ENCODE measurements at regions not wholly inside any gene's neighbourhood (a gene's known extent, or its start where the extent isn't known, plus 50 kb on each side); places are given as distances from the start of the nearest gene placed in this dataset.

DNA sequence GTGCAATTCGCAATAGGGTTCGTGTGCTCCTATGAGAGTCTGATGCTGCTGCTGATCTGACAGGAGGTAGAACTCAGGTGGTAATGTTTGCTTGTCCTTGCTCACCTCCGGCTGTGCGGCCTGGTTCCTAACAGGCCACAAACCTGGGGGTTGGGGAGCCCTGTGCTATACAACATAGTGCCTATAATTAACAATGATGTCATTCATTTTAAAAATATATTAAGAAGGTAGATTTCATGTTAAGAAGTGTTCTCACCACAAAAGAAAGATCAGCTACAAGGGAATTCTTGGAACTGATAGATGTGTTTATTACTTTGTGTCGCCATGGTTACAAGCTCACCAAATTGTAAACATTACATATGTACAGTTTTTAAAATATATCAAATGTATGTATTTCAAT is 200.5 kb downstream of the GRB14 start:
- H3K4me3 ChIP-seq (ENCODE audit: low read depth, low read length): no peak overlapping the region
- TF ChIP-seq, protein P1, sequence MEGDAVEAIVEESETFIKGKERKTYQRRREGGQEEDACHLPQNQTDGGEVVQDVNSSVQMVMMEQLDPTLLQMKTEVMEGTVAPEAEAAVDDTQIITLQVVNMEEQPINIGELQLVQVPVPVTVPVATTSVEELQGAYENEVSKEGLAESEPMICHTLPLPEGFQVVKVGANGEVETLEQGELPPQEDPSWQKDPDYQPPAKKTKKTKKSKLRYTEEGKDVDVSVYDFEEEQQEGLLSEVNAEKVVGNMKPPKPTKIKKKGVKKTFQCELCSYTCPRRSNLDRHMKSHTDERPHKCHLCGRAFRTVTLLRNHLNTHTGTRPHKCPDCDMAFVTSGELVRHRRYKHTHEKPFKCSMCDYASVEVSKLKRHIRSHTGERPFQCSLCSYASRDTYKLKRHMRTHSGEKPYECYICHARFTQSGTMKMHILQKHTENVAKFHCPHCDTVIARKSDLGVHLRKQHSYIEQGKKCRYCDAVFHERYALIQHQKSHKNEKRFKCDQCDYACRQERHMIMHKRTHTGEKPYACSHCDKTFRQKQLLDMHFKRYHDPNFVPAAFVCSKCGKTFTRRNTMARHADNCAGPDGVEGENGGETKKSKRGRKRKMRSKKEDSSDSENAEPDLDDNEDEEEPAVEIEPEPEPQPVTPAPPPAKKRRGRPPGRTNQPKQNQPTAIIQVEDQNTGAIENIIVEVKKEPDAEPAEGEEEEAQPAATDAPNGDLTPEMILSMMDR (IDR thresholded peaks at IDR 0.05; ENCODE audit: borderline replicate concordance, insufficient read depth, low read depth, low read length): no peak

DNA sequence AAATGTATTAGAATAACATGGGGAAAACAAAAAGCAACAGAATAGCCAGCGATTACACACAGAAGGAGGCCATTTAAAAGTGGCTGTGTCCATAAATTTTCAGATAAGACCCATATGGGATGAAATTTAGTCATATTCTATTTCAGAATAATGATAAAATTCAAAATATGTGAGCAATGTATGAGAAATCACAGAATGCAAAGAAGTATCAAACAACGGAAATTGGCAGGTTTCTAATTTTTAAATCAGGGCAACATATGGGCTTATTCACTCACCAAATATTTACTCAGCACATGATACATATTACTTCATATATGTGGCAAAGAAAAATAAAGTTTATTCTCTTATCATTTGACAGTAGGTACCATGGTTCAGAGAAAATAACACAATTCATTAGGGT is 208.5 kb downstream of the GRB14 start:
- no peak overlapping the region for H3K4me3 ChIP-seq (ENCODE audit: low read depth, low read length)
- TF ChIP-seq, protein P1 (IDR thresholded peaks at IDR 0.05; ENCODE audit: borderline replicate concordance, insufficient read depth, low read depth, low read length): no peak

DNA sequence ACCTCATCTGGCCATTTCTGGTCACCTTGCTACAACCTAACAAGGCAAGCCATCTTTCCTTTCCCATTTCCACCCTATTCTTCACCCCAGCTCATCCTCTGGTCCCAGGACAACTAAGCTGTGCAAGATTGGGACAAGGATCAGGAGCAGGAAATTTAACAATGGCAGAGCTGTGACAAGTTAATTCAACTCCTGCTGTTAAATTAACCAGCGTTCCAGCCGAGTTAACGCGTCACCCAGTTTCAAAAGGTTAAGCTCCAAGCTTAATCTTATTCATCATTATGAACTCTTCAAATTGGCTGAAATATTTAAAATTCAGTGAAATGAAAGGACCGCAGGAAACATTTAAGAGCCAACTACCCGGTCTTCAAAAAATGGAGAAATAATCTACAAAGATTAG is 231.9 kb downstream of the GRB14 start:
- H3K4me3 ChIP-seq (ENCODE audit: low read depth, low read length): no peak overlapping the region
- TF ChIP-seq, protein P1 (IDR thresholded peaks at IDR 0.05; ENCODE audit: borderline replicate concordance, insufficient read depth, low read depth, low read length): no peak

DNA sequence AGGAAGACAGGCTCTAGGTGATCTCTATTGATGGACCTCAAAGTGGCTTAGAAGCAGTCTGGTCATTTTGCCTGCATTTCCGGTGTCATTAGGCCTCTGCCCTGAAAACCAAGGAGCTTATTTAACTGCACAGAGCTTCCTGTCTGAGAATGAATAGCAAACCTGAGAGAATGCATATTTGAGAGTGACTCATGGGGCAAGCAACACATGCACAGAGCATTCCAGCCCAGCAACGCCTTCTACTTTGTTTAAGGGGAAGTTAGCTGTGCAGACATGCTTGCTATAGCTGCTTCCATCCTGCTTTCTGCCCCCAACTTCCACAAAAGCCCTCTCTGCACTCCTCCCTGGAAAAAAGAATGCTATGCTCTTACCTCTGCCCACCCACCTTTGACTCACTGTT is 232.8 kb downstream of the GRB14 start:
- no peak overlapping the region for H3K4me3 ChIP-seq (ENCODE audit: low read depth, low read length)
- TF ChIP-seq, protein P1 (IDR thresholded peaks at IDR 0.05; ENCODE audit: borderline replicate concordance, insufficient read depth, low read depth, low read length): no peak

DNA sequence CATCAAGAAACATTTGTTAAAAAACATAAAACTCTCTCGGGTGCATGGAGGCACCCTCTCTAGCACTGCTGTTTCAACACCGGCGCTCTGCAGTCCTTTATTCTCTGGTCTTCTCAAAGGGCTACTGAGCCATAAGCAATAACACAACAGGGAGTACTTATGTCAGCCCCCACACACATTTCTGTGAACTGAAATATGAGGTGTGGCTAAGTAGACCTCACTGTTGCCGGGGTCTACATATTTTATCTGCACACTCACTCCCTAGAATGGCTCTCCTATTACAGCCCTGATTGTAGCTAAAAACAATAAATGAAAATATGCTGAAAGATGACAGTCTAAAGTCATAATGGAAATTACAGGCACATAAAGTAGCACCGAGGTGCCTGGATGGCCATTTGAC is 235.1 kb downstream of the GRB14 start:
- H3K4me3 ChIP-seq (ENCODE audit: low read depth, low read length): no peak overlapping the region
- TF ChIP-seq, protein P1 (IDR thresholded peaks at IDR 0.05; ENCODE audit: borderline replicate concordance, insufficient read depth, low read depth, low read length): no peak

DNA sequence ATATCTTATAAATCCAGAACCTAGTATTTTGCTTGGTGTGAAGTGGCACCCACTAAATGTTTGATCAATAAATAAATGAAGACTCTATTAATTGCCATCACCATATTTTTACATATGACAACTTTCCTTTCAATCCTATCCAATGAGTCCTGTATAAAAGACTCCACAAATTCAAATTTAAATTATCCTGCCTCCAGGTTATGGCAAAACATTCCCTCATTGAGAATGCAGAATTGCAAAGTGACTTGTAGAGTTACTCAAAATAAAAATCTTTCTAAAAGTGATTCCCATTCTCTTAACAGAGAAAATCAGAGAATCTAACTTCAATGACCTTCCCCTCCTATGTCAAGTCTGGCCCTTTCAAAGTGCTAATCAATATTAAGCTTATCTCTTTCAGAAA is 236.8 kb downstream of the GRB14 start:
- H3K4me3 ChIP-seq (ENCODE audit: low read depth, low read length): no peak overlapping the region
- TF ChIP-seq, protein P1 (IDR thresholded peaks at IDR 0.05; ENCODE audit: borderline replicate concordance, insufficient read depth, low read depth, low read length): no peak

DNA sequence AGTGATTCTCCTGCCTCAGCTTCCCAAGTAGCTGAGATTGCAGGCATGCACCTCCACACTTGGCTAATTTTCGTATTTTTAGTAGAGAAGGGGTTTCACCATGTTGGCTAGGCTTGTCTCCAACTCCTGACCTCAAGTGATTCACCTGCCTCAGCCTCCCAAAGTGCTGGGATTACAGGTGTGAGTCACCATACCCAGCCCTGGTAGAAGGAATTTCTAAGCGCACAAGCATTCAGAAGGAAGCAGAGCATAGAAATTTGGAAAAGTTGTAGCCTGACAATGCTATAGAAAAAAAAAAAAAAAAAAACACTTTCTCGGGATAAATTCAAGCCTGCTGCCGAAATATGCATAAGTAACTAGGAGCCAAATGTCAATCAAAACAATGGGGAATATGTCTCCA is 249.4 kb downstream of the GRB14 start:
- TF ChIP-seq, protein P1 (IDR thresholded peaks at IDR 0.05; ENCODE audit: borderline replicate concordance, insufficient read depth, low read depth, low read length): no peak
- no peak overlapping the region for H3K4me3 ChIP-seq (ENCODE audit: low read depth, low read length)
